ENCODE measurements at regions not wholly inside any gene's neighbourhood (a gene's known extent, or its start where the extent isn't known, plus 50 kb on each side); places are given as distances from the start of the nearest gene placed in this dataset.
"Not testable (repeated sequence)": the region's sequence is repeated elsewhere in the genome, so short reads cannot be mapped to it uniquely, and the experiment has no call there.

- DNase-seq: no peak
These were observed 486.1 kb downstream of the UQCRFS1 start for GRCh38 chr19:28726533-28727479.

- no peak for DNase-seq
These were observed 494.0 kb downstream of the UQCRFS1 start for GRCh38 chr19:28718909-28719308.

GRCh38 chr19:28715157-28715556 lies 497.8 kb downstream of the UQCRFS1 start:
- no peak for DNase-seq

- no peak for DNase-seq
These were observed 501.5 kb downstream of the UQCRFS1 start for GRCh38 chr19:28711411-28711810.

GRCh38 chr19:28710278-28710677 lies 502.7 kb downstream of the UQCRFS1 start:
- DNase-seq: peak; percentile 51

GRCh38 chr19:28706693-28707092 lies 506.3 kb downstream of the UQCRFS1 start:
- no peak for DNase-seq

GRCh38 chr19:28705008-28705407 lies 507.9 kb downstream of the UQCRFS1 start:
- no peak for DNase-seq

- no peak for DNase-seq
These were observed 509.5 kb downstream of the UQCRFS1 start for GRCh38 chr19:28703400-28703956.

GRCh38 chr19:28701491-28701890 lies 511.5 kb downstream of the UQCRFS1 start:
- no peak for DNase-seq

GRCh38 chr19:28700176-28700575 lies 512.8 kb downstream of the UQCRFS1 start:
- no peak for DNase-seq

- no peak for DNase-seq
These were observed 515.6 kb downstream of the UQCRFS1 start for GRCh38 chr19:28697308-28697707.

- DNase-seq: no peak
These were observed 518.1 kb downstream of the UQCRFS1 start for GRCh38 chr19:28694812-28695211.

GRCh38 chr19:28691683-28692082 lies 521.3 kb downstream of the UQCRFS1 start:
- DNase-seq: no peak

- not testable (repeated sequence) for DNase-seq
These were observed 523.5 kb downstream of the UQCRFS1 start for GRCh38 chr19:28689464-28689863.

GRCh38 chr19:28687296-28687695 lies 525.7 kb downstream of the UQCRFS1 start:
- DNase-seq: no peak

GRCh38 chr19:28686756-28687155 lies 526.2 kb downstream of the UQCRFS1 start:
- no peak for DNase-seq

- DNase-seq: no peak
These were observed 527.1 kb downstream of the UQCRFS1 start for GRCh38 chr19:28685802-28686201.

GRCh38 chr19:28685077-28685476 lies 527.9 kb downstream of the UQCRFS1 start:
- not testable (repeated sequence) for DNase-seq

GRCh38 chr19:28680111-28680510 lies 532.8 kb downstream of the UQCRFS1 start:
- no peak for DNase-seq

GRCh38 chr19:28670836-28671235 lies 542.1 kb downstream of the UQCRFS1 start:
- DNase-seq: no peak

GRCh38 chr19:28669804-28670203 lies 543.1 kb downstream of the UQCRFS1 start:
- DNase-seq: no peak

- DNase-seq: no peak
These were observed 545.5 kb downstream of the UQCRFS1 start for GRCh38 chr19:28667348-28667977.

- DNase-seq: no peak
These were observed 547.2 kb downstream of the UQCRFS1 start for GRCh38 chr19:28665748-28666147.

- DNase-seq: no peak
These were observed 556.3 kb downstream of the UQCRFS1 start for GRCh38 chr19:28656644-28657043.
